GM11168 (cell line): ENCODE measurements at regions not wholly inside any gene's neighbourhood (a gene's known extent, or its start where the extent isn't known, plus 50 kb on each side); places are given as distances from the start of the nearest gene placed in this dataset.

ENCODE experiments used
- in situ Hi-C: fragments of 300-500 bp; cut with MboI; formaldehyde crosslinking; loops from one replicate; pipeline ENCODE4 v1.12.0; 2022; ENCODE audit warnings: low sequenced_read_pairs; ENCODE audit not compliant: unreplicated experiment

GRCh38 chr14:99062772-99063418, 209.1 kb downstream of the BCL11B start:
- in situ Hi-C loops, result no loop called here

GRCh38 chr14:99063620-99064225, 208.3 kb downstream of the BCL11B start:
- in situ Hi-C loops, result no loop called here

GRCh38 chr14:99064262-99064954, 207.6 kb downstream of the BCL11B start:
- in situ Hi-C loops, result no loop called here

DNA sequence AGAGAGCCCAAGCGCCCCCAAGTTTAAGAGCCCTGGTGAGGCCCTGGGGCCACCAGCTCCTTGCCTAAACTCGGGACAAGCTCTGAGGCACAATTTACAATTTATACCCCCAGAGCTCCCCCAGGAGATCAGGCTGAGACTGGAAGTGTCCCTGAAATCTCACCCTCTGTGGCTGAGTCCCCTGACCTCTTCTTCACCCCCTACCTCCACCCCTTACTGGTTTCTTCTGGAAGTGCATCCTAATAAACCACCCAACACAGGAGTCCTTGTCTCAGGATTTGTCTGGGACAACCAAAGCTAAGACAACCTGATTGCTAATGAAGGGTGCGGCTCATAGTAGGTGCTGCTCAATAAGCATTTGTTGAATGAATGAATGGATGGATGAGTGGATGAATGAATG, 206.4 kb downstream of the BCL11B start:
- in situ Hi-C loops, result no loop called here

- in situ Hi-C loops, result no loop called here
These were observed 205.6 kb downstream of the BCL11B start for GRCh38 chr14:99066378-99066777.

DNA sequence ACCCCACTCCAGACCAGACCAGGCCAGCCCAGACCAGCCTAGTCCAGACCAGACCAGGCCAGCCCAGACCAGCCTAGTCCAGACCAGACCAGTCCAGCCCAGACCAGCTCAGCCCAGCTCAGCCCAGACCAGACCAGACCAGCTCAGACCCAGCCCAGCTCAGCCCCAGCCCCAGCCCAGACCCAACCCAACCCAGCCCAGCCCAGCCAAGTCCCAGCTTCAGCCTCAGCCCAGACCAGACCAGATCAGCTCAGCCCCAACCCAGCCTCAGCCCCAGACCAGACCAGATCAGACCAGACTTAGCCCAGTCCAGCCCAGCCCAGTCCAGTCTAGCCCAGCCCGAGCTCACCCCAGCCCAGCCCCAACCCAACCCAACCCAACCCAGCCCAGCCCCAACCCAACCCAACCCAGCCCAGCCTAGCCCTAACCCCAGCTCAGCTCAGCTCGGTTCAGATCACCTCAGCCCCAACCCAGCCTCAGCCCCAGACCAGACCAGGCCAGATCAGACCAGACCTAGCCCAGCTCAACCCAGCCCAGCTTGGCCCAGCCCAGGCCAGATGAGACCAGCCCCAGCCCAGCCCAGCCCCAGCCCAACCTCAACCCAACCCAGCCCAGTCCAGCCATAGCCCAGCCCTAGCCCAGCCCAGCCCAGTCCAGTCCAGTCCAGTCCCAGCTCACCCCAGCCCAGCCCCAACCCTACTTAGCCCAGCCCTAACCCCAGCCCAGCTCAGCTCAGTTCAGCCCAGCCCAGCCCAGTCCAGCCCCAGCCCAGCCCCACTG, 204.7 kb downstream of the BCL11B start:
- in situ Hi-C loops, result no loop called here

DNA sequence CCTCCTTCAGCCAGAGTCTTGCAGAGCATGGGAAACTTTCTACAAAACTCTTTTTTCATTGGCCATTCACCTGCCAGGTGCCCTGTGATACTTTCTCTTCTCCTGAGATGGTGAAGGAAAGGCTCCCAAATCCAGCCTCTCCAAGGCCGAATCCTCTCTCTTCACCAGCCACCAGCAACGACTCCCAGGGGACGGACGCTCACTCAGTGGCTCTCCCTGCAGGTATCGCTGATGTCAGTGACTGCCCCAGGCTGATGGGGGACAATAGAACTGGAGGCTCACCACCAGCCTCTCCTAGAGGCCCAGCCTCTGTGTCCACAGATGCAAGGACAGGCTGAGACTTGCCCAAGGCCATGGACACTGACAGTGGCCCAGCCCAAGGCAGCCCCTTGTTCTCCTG, 204.1 kb downstream of the BCL11B start:
- in situ Hi-C loops, result no loop called here

- in situ Hi-C loops, result no loop called here
These were observed 202.1 kb downstream of the BCL11B start for GRCh38 chr14:99069946-99070345.

- in situ Hi-C loops, result no loop called here
These were observed 199.6 kb downstream of the BCL11B start for GRCh38 chr14:99072433-99072832.

DNA sequence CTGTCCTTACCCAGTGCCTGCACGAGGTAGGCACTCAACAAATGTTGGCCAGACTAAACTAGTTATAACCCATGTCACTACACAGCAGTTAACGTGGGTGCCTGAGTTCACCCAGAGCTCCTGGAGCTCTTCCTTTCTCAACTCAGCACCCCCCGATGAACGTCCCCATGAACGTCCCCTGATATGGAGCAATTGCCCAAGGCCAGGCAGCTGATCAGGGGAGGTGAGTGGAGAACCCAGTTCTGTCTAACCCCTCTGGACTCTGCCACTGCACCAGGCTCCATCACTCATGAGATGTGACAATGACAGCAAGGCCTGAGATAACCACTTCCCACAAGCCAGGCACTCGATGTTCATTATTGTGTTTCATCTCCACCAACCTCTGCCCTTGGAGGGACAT, 199.0 kb downstream of the BCL11B start:
- in situ Hi-C loops, result no loop called here

DNA sequence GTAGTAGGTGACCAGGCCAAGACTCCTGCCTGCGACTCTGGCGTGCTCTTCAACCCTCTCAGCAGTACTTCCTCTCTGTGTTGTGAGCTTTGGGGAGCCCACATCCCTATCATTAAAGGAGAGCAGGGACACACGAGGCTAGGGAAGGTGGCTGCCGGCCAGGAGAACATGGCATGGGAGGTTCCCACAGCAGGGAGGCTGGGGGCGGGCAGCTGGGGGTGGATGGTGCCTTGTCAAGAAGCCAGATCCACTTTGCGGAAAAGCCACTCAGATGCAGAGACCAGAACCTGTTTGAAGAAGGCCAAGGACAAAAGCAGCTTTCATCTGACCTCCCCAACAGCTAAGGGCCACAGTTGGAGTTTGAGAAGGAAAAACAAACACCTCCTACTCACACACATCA, 198.6 kb downstream of the BCL11B start:
- in situ Hi-C loops, result no loop called here

DNA sequence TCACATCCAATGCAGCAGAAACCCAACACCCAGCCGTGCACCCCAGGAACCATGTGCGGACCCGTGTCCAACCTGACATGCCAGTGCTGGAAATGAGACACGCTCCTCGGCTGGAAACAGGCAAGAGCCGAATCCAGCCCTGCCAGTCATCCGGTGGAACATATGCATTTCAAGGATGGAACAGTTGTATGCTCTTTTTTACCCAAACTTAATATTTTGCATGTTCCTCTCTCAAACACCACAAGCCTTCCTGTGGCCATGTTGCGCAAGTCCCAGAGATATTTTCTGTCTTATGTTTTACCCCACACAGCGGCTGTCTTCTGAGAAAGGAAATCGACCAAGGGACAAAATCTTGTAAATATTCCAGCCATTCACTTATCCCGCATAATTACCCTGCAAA, 196.9 kb downstream of the BCL11B start:
- in situ Hi-C loops, result no loop called here

- in situ Hi-C loops, result no loop called here
These were observed 196.1 kb downstream of the BCL11B start for GRCh38 chr14:99075771-99076375.

GRCh38 chr14:99077076-99077843, 194.7 kb downstream of the BCL11B start:
- in situ Hi-C loops, result no loop called here

- in situ Hi-C loops, result no loop called here
These were observed 194.2 kb downstream of the BCL11B start for GRCh38 chr14:99077844-99078236.

DNA sequence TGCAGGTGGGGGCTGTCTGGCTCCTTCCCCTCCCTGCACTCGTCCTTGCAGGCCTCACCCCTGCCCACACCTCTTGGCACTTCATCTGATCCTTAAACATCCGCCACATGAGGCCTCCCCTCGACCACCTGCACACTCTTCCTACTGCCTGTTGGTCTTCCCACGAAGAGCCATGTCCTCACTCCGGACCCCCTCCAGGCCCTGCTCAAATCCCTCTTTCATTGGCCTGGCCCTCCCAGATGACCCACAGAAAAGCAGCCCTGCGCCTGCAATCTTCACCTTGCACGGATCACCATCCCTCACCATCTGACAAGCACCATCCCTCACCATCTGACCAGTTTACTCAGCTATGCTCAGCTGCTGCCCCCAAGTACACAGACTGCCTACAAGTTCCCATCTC, 193.6 kb downstream of the BCL11B start:
- in situ Hi-C loops, result no loop called here

- in situ Hi-C loops, result no loop called here
These were observed 192.8 kb downstream of the BCL11B start for GRCh38 chr14:99079061-99079727.

GRCh38 chr14:99080306-99080705, 191.7 kb downstream of the BCL11B start:
- in situ Hi-C loops, result no loop called here

- in situ Hi-C loops, result no loop called here
These were observed 190.7 kb downstream of the BCL11B start for GRCh38 chr14:99081156-99081765.
